ENCODE measurements at regions not wholly inside any gene's neighbourhood (a gene's known extent, or its start where the extent isn't known, plus 50 kb on each side); places are given as distances from the start of the nearest gene placed in this dataset.

DNA sequence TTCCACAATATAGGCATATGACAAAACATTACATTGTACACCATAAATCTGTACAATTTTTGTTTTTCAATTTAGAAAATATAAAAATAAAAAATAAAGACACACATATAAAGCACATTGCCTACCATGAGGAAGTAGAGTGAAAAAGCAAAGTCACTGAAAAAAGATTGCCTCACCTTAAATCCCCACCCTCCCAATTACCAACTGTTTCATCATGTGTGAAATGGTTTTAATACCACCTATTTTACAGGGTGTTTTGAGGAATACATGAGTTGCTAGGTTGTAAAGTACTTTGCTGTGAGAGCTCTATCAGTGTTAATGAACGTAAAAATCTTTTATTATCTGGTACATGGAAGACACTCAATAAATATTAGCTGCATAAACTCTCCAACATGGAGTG lies 373.6 kb upstream of the NDST3 start:
- Histone ChIP-seq H3K36me3 (ENCODE audit: control insufficient read depth, insufficient read depth, low read length) (no peaks in the 10 kb centered on the region), H3K27ac (ENCODE audit: low read depth, low read length) (no peak overlapping the region), H3K27me3 (ENCODE audit: control insufficient read depth, insufficient read depth, low read length, poor library complexity, severe bottlenecking) (no peaks in the 10 kb centered on the region), H3K4me3 (ENCODE audit: low read length) (no peak overlapping the region), H3K9ac (ENCODE audit: extremely low read depth, low read length, poor library complexity, severe bottlenecking) (no peak overlapping the region), H3K9me3 (ENCODE audit: control insufficient read depth, low read length) (no peaks in the 10 kb centered on the region), H3K4me1 (ENCODE audit: control insufficient read depth, insufficient read depth, low read length) (no peaks in the 10 kb centered on the region)
- WGBS, 2 experiments (ENCODE audit: insufficient coverage in 1 of 2, insufficient read length in 1 of 2) = no CpG with 5 or more reads among the region's 1 CpG
- H3K9me3 Mint-ChIP-seq = peaks cover 3% of the 10 kb centered on the region
- H3K27me3 Mint-ChIP-seq (ENCODE audit: insufficient read depth) = no peaks in the 10 kb centered on the region
- no peak overlapping the region for H3K4me3 Mint-ChIP-seq
- TF ChIP-seq, protein P1, sequence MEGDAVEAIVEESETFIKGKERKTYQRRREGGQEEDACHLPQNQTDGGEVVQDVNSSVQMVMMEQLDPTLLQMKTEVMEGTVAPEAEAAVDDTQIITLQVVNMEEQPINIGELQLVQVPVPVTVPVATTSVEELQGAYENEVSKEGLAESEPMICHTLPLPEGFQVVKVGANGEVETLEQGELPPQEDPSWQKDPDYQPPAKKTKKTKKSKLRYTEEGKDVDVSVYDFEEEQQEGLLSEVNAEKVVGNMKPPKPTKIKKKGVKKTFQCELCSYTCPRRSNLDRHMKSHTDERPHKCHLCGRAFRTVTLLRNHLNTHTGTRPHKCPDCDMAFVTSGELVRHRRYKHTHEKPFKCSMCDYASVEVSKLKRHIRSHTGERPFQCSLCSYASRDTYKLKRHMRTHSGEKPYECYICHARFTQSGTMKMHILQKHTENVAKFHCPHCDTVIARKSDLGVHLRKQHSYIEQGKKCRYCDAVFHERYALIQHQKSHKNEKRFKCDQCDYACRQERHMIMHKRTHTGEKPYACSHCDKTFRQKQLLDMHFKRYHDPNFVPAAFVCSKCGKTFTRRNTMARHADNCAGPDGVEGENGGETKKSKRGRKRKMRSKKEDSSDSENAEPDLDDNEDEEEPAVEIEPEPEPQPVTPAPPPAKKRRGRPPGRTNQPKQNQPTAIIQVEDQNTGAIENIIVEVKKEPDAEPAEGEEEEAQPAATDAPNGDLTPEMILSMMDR (conservative IDR thresholded peaks at IDR 0.05) = no peak
- no peaks in the 10 kb centered on the region for H3K4me1 Mint-ChIP-seq
- peak overlapping the region; percentile 20 for H3K27ac Mint-ChIP-seq
- no peaks in the 10 kb centered on the region for H3K36me3 Mint-ChIP-seq (ENCODE audit: low read depth)
- DNase-seq = no peak

- H3K27me3 Mint-ChIP-seq (ENCODE audit: insufficient read depth) = no peaks in the 10 kb centered on the region
- WGBS, 2 experiments (ENCODE audit: insufficient coverage in 1 of 2, insufficient read length in 1 of 2) = 77% methylated on average over 2 of the region's 2 CpGs; no CpG with 5 or more reads in 1 of the 2 experiments
- H3K27me3 ChIP-seq (ENCODE audit: control insufficient read depth, insufficient read depth, low read length, poor library complexity, severe bottlenecking) = no peaks in the 10 kb centered on the region
These were observed 372.9 kb upstream of the NDST3 start for GRCh38 chr4:117661091-117662072.

DNA sequence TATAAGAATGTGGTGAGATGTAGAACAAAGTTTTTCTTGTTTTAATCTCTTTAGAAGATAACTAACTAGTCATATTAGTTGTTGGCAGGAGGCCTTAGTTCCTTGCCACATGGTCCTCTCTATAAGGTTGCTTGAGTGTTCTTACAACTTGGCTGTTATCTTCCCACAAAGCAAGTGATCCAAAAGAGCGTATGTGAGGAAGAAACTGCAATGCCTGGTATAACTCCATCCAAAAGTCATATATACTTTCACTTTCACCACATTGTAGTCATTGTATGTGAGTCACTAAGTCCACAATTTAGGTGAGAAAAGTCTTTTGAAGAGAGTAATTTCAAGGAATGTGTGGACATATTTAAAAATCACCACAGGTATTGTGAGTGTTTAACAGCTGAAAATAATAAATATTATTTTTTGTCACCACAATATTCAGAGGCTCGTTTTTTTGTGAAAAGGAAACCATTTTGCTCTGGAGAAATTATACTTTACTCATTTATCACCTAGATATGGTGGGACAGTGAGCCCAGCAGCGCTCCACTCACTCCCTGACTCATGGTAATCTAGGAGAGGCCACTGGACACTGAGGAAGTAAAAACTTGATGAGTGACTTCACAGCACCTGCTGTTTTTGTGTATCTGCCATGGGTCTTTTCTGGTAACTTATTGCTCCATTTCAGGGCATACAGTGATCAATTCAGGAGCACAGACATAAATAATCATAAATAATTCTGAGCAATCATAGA lies 369.4 kb upstream of the NDST3 start:
- H3K27me3 Mint-ChIP-seq (ENCODE audit: insufficient read depth) = no peaks in the 10 kb centered on the region
- H3K9me3 Mint-ChIP-seq = peaks cover 3% of the 10 kb centered on the region
- H3K27ac Mint-ChIP-seq = no peak overlapping the region
- H3K4me3 Mint-ChIP-seq = no peak overlapping the region
- 82% methylated on average over 3 of the region's 3 CpGs; no CpG with 5 or more reads in 1 of the 2 experiments for WGBS, 2 experiments (ENCODE audit: insufficient coverage in 1 of 2, insufficient read length in 1 of 2)
- DNase-seq = no peak
- H3K27me3 ChIP-seq (ENCODE audit: control insufficient read depth, insufficient read depth, low read length, poor library complexity, severe bottlenecking) = no peaks in the 10 kb centered on the region
- no peaks in the 10 kb centered on the region for H3K9me3 ChIP-seq (ENCODE audit: control insufficient read depth, low read length)
- H3K9ac ChIP-seq (ENCODE audit: extremely low read depth, low read length, poor library complexity, severe bottlenecking) = no peak overlapping the region
- H3K4me3 ChIP-seq (ENCODE audit: low read length) = no peak overlapping the region
- no peaks in the 10 kb centered on the region for H3K4me1 Mint-ChIP-seq
- H3K36me3 Mint-ChIP-seq (ENCODE audit: low read depth) = no peaks in the 10 kb centered on the region
- H3K4me1 ChIP-seq (ENCODE audit: control insufficient read depth, insufficient read depth, low read length) = no peaks in the 10 kb centered on the region
- TF ChIP-seq, protein P1 (conservative IDR thresholded peaks at IDR 0.05) = no peak
- H3K36me3 ChIP-seq (ENCODE audit: control insufficient read depth, insufficient read depth, low read length) = no peaks in the 10 kb centered on the region
- H3K27ac ChIP-seq (ENCODE audit: low read depth, low read length) = no peak overlapping the region

More at GRCh38 chr4:117661091-117662072, 372.9 kb upstream of the NDST3 start:
- Mint-ChIP-seq H3K4me3 (no peak overlapping the region), H3K4me1 (no peaks in the 10 kb centered on the region), H3K9me3 (no peaks in the 10 kb centered on the region), H3K36me3 (ENCODE audit: low read depth) (no peaks in the 10 kb centered on the region), H3K27ac (no peak overlapping the region)
- no peak overlapping the region for H3K9ac ChIP-seq (ENCODE audit: extremely low read depth, low read length, poor library complexity, severe bottlenecking)
- H3K9me3 ChIP-seq (ENCODE audit: control insufficient read depth, low read length) = no peaks in the 10 kb centered on the region
- no peaks in the 10 kb centered on the region for H3K4me1 ChIP-seq (ENCODE audit: control insufficient read depth, insufficient read depth, low read length)
- H3K4me3 ChIP-seq (ENCODE audit: low read length) = no peak overlapping the region
- no peak overlapping the region for H3K27ac ChIP-seq (ENCODE audit: low read depth, low read length)
- no peaks in the 10 kb centered on the region for H3K36me3 ChIP-seq (ENCODE audit: control insufficient read depth, insufficient read depth, low read length)
- TF ChIP-seq, protein P1 (conservative IDR thresholded peaks at IDR 0.05) = no peak
- no peak for DNase-seq
